Keratinocyte (primary cell): ENCODE measurements at regions not wholly inside any gene's neighbourhood (a gene's known extent, or its start where the extent isn't known, plus 50 kb on each side); places are given as distances from the start of the nearest gene placed in this dataset.

Experiments used
- DNase-seq: peaks from one replicate; pipeline ENCODE4 v3.0.0-alpha.2; 2011; ENCODE audit warnings: low read depth, missing footprints, low spot score
- FAIRE-seq: peaks from 2 replicates; lab custom pipeline; 2011; peaks lifted over from hg19 to GRCh38; lab: Jason Lieb, UNC
- H2AFZ ChIP-seq: 2 replicates; pipeline ENCODE4 v1.6.0; 2012; ENCODE audit warnings: low read length, control low read depth, inconsistent platforms; ENCODE audit not compliant: control insufficient read depth
- H3K27ac ChIP-seq: 2 replicates; pipeline ENCODE4 v1.5.1; 2011; ENCODE audit warnings: low read length; ENCODE audit not compliant: control insufficient read depth, insufficient read depth
- H3K27me3 ChIP-seq: 3 replicates; pipeline ENCODE4 v1.6.0; 2011; ENCODE audit warnings: low read length; ENCODE audit not compliant: control insufficient read depth, insufficient read depth; ENCODE audit errors: extremely low read depth
- H3K36me3 ChIP-seq, 2 experiments: 2 replicates in 1 of 2; 3 replicates in 1 of 2; pipeline ENCODE4 v1.5.1; 2011; ENCODE audit warnings: low read length in 2 of 2, mild to moderate bottlenecking in 1 of 2; ENCODE audit not compliant: control insufficient read depth in 2 of 2, insufficient read depth in 2 of 2; ENCODE audit errors: extremely low read depth in 1 of 2
- H3K4me1 ChIP-seq: 3 replicates; pipeline ENCODE4 v1.5.1; 2011; ENCODE audit warnings: low read length; ENCODE audit not compliant: control insufficient read depth, insufficient read depth; ENCODE audit errors: extremely low read depth
- H3K4me2 ChIP-seq: 3 replicates; pipeline ENCODE4 v1.6.0; 2011; ENCODE audit warnings: low read depth, low read length; ENCODE audit not compliant: control insufficient read depth, insufficient read depth; ENCODE audit errors: extremely low read depth
- H3K4me3 ChIP-seq, 3 experiments: fragments of 200-600 bp in 1 of 3; sonication (generic) in 1 of 3; 2 replicates in 2 of 3; 3 replicates in 1 of 3; pipeline ENCODE4 v1.5.1; 2011 to 2016; ENCODE audit warnings: low read length in 3 of 3, mild to moderate bottlenecking in 3 of 3, control low read depth in 2 of 3, inconsistent platforms in 1 of 3, low read depth in 1 of 3, mixed read lengths in 1 of 3, mixed run types in 1 of 3, moderate library complexity in 1 of 3; ENCODE audit not compliant: control insufficient read depth in 2 of 3, insufficient read depth in 2 of 3; ENCODE audit errors: extremely low read depth in 1 of 3
- H3K79me2 ChIP-seq: 2 replicates; pipeline ENCODE4 v1.6.0; 2012; ENCODE audit warnings: low read length; ENCODE audit not compliant: control insufficient read depth, insufficient read depth
- H3K9ac ChIP-seq: 3 replicates; pipeline ENCODE4 v1.6.0; 2011; ENCODE audit warnings: low read length; ENCODE audit not compliant: control insufficient read depth, insufficient read depth; ENCODE audit errors: extremely low read depth
- H3K9me1 ChIP-seq: 3 replicates; pipeline ENCODE4 v1.6.0; 2011; ENCODE audit warnings: low read length; ENCODE audit not compliant: control insufficient read depth, insufficient read depth; ENCODE audit errors: extremely low read depth
- H3K9me3 ChIP-seq: 2 replicates; pipeline ENCODE4 v1.5.1; 2012; ENCODE audit warnings: low read depth, low read length; ENCODE audit not compliant: control insufficient read depth
- H4K20me1 ChIP-seq: 3 replicates; pipeline ENCODE4 v1.6.0; 2011; ENCODE audit warnings: low read length; ENCODE audit not compliant: control insufficient read depth, insufficient read depth; ENCODE audit errors: extremely low read depth
- CTCF ChIP-seq, 3 experiments: IDR thresholded peaks in 1 of 3; conservative IDR thresholded peaks in 1 of 3; optimal IDR thresholded peaks in 1 of 3; 2 replicates in 2 of 3; 3 replicates in 1 of 3; pipeline versions ENCODE3 to v1.5.1; 2011; ENCODE audit warnings: low read length in 3 of 3, mild to moderate bottlenecking in 3 of 3, moderate library complexity in 2 of 3, control low read depth in 1 of 3, inconsistent platforms in 1 of 3; ENCODE audit not compliant: insufficient read depth in 2 of 3; ENCODE audit errors: extremely low read depth in 1 of 3
- EZH2 ChIP-seq: IDR thresholded peaks from one replicate; pipeline ENCODE4 v1.6.1; 2012; ENCODE audit warnings: inconsistent platforms, mild to moderate bottlenecking, low read length, moderate library complexity
- dilution Hi-C: fragments of 300-500 bp; cut with MboI; formaldehyde crosslinking; loops from one replicate; pipeline ENCODE4 v1.7.0; 2020; ENCODE audit warnings: low sequenced_read_pairs; ENCODE audit not compliant: extremely low pct_ligation_motif_present
- small RNA-seq, 3 experiments: library from RNA; depleted of rRNA; stranded (forward); fragments of <200 nt; gene quantifications; one replicate each; pipeline ENCODE3, GENCODE V24; 2012; ENCODE audit warnings: low read depth in 3 of 3, low replicate concordance in 1 of 3; ENCODE audit not compliant: insufficient read length in 3 of 3

- dilution Hi-C loops: no loop called here
- no peak for DNase-seq
- Histone ChIP-seq H3K4me1 (peaks cover 9% of the 10 kb centered on the region), H4K20me1 (no peaks in the 10 kb centered on the region), H3K27me3 (no peaks in the 10 kb centered on the region), H3K79me2 (no peaks in the 10 kb centered on the region), H2AFZ (no peak overlapping the region), H3K4me3 (no peak overlapping the region), H3K9ac (no peak overlapping the region), H3K27ac (no peak overlapping the region), H3K36me3 (no peaks in the 10 kb centered on the region), H3K9me3 (no peaks in the 10 kb centered on the region), H3K4me2 (no peak overlapping the region), H3K9me1 (no peaks in the 10 kb centered on the region)
- TF ChIP-seq EZH2 (no peak), CTCF (optimal IDR thresholded peaks at IDR 0.05 in 1 of 3, IDR thresholded peaks at IDR 0.05 in 1 of 3, conservative IDR thresholded peaks at IDR 0.05 in 1 of 3; ENCODE audit: extremely low read depth in 1 of 3, insufficient read depth in 2 of 3, low read length in 3 of 3) (no peak)
- FAIRE-seq: no peak
These were observed 50.1 kb upstream of the HAND1 start for GRCh38 chr5:154528005-154528594.

Small RNA genes in the stretch of these regions (small RNA-seq; reads per million reads assigned to genes)
- 0 reads per million in 3 experiments for gene MIR1303
- gene MIR3141: 0 reads per million in 3 experiments
